ENCODE measurements at regions not wholly inside any gene's neighbourhood (a gene's known extent, or its start where the extent isn't known, plus 50 kb on each side); places are given as distances from the start of the nearest gene placed in this dataset.

DNA sequence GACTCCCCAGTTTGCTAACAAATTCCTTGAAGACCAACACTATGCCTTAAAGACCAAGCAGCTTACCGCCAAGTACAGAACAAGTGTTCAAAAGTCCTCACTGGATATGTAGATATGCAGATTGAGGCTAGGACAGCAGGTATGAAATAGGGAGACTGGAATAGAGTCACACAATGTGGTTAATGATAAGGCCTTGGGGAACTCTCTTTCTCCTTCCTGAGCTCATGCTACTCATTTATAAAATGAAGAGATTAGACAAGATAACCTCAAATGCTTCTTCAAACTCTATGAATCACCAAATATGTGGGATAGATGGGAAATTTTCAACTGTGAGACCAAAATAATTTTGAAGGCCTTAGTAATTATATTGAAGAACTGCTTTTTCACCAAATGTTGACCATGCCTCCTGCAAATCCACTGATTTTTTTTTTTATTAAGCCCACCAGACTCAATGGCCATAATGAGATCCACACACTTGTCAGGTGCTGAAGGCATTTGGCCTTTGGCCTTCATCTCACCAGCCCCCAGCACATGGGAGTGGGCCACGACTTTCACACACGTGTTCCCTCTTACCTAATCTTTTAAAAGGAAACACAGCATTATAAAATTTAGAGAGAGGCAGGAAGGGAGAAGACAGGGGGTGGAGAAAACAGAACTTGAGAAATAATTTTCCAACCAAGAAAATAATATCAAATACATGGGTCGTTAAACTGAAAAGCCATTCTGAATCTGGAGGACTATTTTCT is 181.5 kb downstream of the EN1 start (continued):
- TF ChIP-seq, protein P1, sequence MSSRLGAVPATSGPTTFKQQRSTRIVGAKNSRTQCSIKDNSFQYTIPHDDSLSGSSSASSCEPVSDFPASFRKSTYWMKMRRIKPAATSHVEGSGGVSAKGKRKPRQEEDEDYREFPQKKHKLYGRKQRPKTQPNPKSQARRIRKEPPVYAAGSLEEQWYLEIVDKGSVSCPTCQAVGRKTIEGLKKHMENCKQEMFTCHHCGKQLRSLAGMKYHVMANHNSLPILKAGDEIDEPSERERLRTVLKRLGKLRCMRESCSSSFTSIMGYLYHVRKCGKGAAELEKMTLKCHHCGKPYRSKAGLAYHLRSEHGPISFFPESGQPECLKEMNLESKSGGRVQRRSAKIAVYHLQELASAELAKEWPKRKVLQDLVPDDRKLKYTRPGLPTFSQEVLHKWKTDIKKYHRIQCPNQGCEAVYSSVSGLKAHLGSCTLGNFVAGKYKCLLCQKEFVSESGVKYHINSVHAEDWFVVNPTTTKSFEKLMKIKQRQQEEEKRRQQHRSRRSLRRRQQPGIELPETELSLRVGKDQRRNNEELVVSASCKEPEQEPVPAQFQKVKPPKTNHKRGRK (tag; IDR thresholded peaks at IDR 0.05) = no peak
- TF ChIP-seq, protein P2, sequence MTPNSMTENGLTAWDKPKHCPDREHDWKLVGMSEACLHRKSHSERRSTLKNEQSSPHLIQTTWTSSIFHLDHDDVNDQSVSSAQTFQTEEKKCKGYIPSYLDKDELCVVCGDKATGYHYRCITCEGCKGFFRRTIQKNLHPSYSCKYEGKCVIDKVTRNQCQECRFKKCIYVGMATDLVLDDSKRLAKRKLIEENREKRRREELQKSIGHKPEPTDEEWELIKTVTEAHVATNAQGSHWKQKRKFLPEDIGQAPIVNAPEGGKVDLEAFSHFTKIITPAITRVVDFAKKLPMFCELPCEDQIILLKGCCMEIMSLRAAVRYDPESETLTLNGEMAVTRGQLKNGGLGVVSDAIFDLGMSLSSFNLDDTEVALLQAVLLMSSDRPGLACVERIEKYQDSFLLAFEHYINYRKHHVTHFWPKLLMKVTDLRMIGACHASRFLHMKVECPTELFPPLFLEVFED (CRISPR knock-in tag; conservative IDR thresholded peaks at IDR 0.05) = no peak
- TF ChIP-seq RBBP5 (IDR thresholded peaks at IDR 0.05; ENCODE audit: borderline replicate concordance, insufficient read depth, low read length, poor library complexity, severe bottlenecking) (no peak), CBFA2T2 (conservative IDR thresholded peaks at IDR 0.05) (peak; percentile 61), PHF8 (IDR thresholded peaks at IDR 0.05; ENCODE audit: borderline replicate concordance, low read length) (no peak), SP2 (IDR thresholded peaks at IDR 0.05; ENCODE audit: extremely low read depth, low read depth, low read length, poor library complexity, severe bottlenecking) (no peak), TCF3 (CRISPR knock-in tag; IDR thresholded peaks at IDR 0.05) (peak; percentile 84), ATF7 (IDR thresholded peaks at IDR 0.05) (no peak)
- TF ChIP-seq, protein P3, sequence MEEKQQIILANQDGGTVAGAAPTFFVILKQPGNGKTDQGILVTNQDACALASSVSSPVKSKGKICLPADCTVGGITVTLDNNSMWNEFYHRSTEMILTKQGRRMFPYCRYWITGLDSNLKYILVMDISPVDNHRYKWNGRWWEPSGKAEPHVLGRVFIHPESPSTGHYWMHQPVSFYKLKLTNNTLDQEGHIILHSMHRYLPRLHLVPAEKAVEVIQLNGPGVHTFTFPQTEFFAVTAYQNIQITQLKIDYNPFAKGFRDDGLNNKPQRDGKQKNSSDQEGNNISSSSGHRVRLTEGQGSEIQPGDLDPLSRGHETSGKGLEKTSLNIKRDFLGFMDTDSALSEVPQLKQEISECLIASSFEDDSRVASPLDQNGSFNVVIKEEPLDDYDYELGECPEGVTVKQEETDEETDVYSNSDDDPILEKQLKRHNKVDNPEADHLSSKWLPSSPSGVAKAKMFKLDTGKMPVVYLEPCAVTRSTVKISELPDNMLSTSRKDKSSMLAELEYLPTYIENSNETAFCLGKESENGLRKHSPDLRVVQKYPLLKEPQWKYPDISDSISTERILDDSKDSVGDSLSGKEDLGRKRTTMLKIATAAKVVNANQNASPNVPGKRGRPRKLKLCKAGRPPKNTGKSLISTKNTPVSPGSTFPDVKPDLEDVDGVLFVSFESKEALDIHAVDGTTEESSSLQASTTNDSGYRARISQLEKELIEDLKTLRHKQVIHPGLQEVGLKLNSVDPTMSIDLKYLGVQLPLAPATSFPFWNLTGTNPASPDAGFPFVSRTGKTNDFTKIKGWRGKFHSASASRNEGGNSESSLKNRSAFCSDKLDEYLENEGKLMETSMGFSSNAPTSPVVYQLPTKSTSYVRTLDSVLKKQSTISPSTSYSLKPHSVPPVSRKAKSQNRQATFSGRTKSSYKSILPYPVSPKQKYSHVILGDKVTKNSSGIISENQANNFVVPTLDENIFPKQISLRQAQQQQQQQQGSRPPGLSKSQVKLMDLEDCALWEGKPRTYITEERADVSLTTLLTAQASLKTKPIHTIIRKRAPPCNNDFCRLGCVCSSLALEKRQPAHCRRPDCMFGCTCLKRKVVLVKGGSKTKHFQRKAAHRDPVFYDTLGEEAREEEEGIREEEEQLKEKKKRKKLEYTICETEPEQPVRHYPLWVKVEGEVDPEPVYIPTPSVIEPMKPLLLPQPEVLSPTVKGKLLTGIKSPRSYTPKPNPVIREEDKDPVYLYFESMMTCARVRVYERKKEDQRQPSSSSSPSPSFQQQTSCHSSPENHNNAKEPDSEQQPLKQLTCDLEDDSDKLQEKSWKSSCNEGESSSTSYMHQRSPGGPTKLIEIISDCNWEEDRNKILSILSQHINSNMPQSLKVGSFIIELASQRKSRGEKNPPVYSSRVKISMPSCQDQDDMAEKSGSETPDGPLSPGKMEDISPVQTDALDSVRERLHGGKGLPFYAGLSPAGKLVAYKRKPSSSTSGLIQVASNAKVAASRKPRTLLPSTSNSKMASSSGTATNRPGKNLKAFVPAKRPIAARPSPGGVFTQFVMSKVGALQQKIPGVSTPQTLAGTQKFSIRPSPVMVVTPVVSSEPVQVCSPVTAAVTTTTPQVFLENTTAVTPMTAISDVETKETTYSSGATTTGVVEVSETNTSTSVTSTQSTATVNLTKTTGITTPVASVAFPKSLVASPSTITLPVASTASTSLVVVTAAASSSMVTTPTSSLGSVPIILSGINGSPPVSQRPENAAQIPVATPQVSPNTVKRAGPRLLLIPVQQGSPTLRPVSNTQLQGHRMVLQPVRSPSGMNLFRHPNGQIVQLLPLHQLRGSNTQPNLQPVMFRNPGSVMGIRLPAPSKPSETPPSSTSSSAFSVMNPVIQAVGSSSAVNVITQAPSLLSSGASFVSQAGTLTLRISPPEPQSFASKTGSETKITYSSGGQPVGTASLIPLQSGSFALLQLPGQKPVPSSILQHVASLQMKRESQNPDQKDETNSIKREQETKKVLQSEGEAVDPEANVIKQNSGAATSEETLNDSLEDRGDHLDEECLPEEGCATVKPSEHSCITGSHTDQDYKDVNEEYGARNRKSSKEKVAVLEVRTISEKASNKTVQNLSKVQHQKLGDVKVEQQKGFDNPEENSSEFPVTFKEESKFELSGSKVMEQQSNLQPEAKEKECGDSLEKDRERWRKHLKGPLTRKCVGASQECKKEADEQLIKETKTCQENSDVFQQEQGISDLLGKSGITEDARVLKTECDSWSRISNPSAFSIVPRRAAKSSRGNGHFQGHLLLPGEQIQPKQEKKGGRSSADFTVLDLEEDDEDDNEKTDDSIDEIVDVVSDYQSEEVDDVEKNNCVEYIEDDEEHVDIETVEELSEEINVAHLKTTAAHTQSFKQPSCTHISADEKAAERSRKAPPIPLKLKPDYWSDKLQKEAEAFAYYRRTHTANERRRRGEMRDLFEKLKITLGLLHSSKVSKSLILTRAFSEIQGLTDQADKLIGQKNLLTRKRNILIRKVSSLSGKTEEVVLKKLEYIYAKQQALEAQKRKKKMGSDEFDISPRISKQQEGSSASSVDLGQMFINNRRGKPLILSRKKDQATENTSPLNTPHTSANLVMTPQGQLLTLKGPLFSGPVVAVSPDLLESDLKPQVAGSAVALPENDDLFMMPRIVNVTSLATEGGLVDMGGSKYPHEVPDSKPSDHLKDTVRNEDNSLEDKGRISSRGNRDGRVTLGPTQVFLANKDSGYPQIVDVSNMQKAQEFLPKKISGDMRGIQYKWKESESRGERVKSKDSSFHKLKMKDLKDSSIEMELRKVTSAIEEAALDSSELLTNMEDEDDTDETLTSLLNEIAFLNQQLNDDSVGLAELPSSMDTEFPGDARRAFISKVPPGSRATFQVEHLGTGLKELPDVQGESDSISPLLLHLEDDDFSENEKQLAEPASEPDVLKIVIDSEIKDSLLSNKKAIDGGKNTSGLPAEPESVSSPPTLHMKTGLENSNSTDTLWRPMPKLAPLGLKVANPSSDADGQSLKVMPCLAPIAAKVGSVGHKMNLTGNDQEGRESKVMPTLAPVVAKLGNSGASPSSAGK (IDR thresholded peaks at IDR 0.05) = peak; percentile 41; the same call in 1 of the 2 replicates
- TF ChIP-seq, protein P4, sequence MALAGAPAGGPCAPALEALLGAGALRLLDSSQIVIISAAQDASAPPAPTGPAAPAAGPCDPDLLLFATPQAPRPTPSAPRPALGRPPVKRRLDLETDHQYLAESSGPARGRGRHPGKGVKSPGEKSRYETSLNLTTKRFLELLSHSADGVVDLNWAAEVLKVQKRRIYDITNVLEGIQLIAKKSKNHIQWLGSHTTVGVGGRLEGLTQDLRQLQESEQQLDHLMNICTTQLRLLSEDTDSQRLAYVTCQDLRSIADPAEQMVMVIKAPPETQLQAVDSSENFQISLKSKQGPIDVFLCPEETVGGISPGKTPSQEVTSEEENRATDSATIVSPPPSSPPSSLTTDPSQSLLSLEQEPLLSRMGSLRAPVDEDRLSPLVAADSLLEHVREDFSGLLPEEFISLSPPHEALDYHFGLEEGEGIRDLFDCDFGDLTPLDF (CRISPR knock-in tag; IDR thresholded peaks at IDR 0.05) = no peak

All from K562 (cell line).